Gastrocnemius medialis (tissue), 4 donors: ENCODE measurements at regions not wholly inside any gene's neighbourhood (a gene's known extent, or its start where the extent isn't known, plus 50 kb on each side); places are given as distances from the start of the nearest gene placed in this dataset.

Experiments
- ATAC-seq, 2 donors: fragments of 150-250 bp; one replicate each; pipeline ENCODE4 v1.9.1; 2016
- DNase-seq, 2 donors: peaks; one replicate each; pipeline ENCODE4 v3.0.0-alpha.2; 2019
- H3K27ac ChIP-seq, 4 donors: fragments of 200-600 bp; sonication (generic); 1 replicate in 1 of 4; 2 replicates in 3 of 4; pipeline ENCODE4 v1.5.1; 2016 to 2018; ENCODE audit warnings: mild to moderate bottlenecking in 2 of 4, moderate library complexity in 1 of 4
- H3K27me3 ChIP-seq, 3 donors: fragments of 200-600 bp; sonication (generic) in 2 of 3; 1 replicate in 1 of 3; 2 replicates in 2 of 3; pipeline versions ENCODE4 v1.5.1 to v1.6.0; 2016 to 2019; ENCODE audit warnings: mild to moderate bottlenecking in 1 of 3, moderate library complexity in 1 of 3
- H3K36me3 ChIP-seq, 2 donors: fragments of 200-600 bp; sonication (generic) in 1 of 2; one replicate each; pipeline ENCODE4 v1.5.1; 2017 to 2018
- H3K4me1 ChIP-seq, 2 donors: fragments of 200-600 bp; sonication (generic) in 1 of 2; one replicate each; pipeline ENCODE4 v1.5.1; 2016 to 2017; ENCODE audit warnings: mild to moderate bottlenecking in 2 of 2
- H3K4me3 ChIP-seq, 4 donors: fragments of 200-600 bp; sonication (generic) in 3 of 4; 1 replicate in 1 of 4; 2 replicates in 3 of 4; pipeline ENCODE4 v1.5.1; 2016 to 2019; ENCODE audit warnings: mild to moderate bottlenecking in 2 of 4
- H3K9me3 ChIP-seq, 3 donors: fragments of 200-600 bp; sonication (generic) in 2 of 3; 1 replicate in 1 of 3; 2 replicates in 2 of 3; pipeline ENCODE4 v1.5.1; 2016 to 2019
- CTCF ChIP-seq, 5 experiments: fragments of 450-650 bp in 3 of 5; fragments of 200-600 bp in 2 of 5; sonication (generic) in 2 of 5; IDR thresholded peaks in 4 of 5; conservative IDR thresholded peaks in 1 of 5; 1 replicate in 4 of 5; 2 replicates in 1 of 5; pipeline ENCODE4 v1.5.1; 2016 to 2019; ENCODE audit warnings: antibody characterized with exemption in 5 of 5, mild to moderate bottlenecking in 3 of 5, moderate library complexity in 3 of 5
- POLR2A ChIP-seq, 2 donors: fragments of 450-650 bp; IDR thresholded peaks; one replicate each; pipeline ENCODE4 v1.6.1; 2017; ENCODE audit warnings: antibody characterized with exemption in 2 of 2, mild to moderate bottlenecking in 2 of 2, moderate library complexity in 2 of 2
- in situ Hi-C, 4 donors: fragments of 200-750 bp; cut with MboI; loops; one replicate each; pipeline versions ENCODE4 v1.15.0 to v1.8.0; 2017; ENCODE audit warnings: low sequenced_read_pairs in 4 of 4
- intact Hi-C: fragments of 100-400 bp; cut with DNase I; formaldehyde crosslinking; loops from one replicate; pipeline ENCODE4 v1.15.1; 2023; ENCODE audit warnings: low total_unique reads

- H3K27me3 ChIP-seq = no peaks in the 10 kb centered on the region
- DNase-seq (peak; percentile 32 to 40), ATAC-seq (peak; percentile 51 to 68)
- no peaks in the 10 kb centered on the region for H3K36me3 ChIP-seq
- intact Hi-C loops (loop anchor here (2.0 to 5.0 kb wide), 2 partner anchors 459 to 611 kb away; no protein-coding TSS in a partner anchor), in situ Hi-C loops (loop anchor here (5.0 to 25.0 kb wide), 5 partner anchors 449 to 609 kb away; no protein-coding TSS in a partner anchor)
- no peaks in the 10 kb centered on the region for H3K9me3 ChIP-seq
- no peaks in the 10 kb centered on the region for H3K4me1 ChIP-seq
- H3K27ac ChIP-seq = no peak overlapping the region
- no peak overlapping the region for H3K4me3 ChIP-seq
- TF ChIP-seq CTCF (IDR thresholded peaks at IDR 0.05 in 4 of 5, conservative IDR thresholded peaks at IDR 0.05 in 1 of 5) = peak; percentile 20 to 65 (median 52)
- no peak for TF ChIP-seq POLR2A (IDR thresholded peaks at IDR 0.05)
Measured at GRCh38 chr2:235135990-235136561, 184.3 kb downstream of the SH3BP4 start.

GRCh38 chr2:235138339-235138738 is 186.5 kb downstream of the SH3BP4 start:
- no peaks in the 10 kb centered on the region for H3K27me3 ChIP-seq
- ATAC-seq (no peak), DNase-seq (no peak)
- H3K4me1 ChIP-seq = no peaks in the 10 kb centered on the region
- in situ Hi-C loops (loop anchor here (5.0 to 25.0 kb wide), 5 partner anchors 446 to 606 kb away; no protein-coding TSS in a partner anchor), intact Hi-C loops (loop anchor here (5.0 kb wide), 1 partner anchor 609 kb away; no protein-coding TSS in a partner anchor)
- H3K9me3 ChIP-seq = no peaks in the 10 kb centered on the region
- H3K36me3 ChIP-seq = no peaks in the 10 kb centered on the region
- no peak overlapping the region for H3K27ac ChIP-seq
- TF ChIP-seq POLR2A (IDR thresholded peaks at IDR 0.05) = no peak
- TF ChIP-seq CTCF (IDR thresholded peaks at IDR 0.05 in 4 of 5, conservative IDR thresholded peaks at IDR 0.05 in 1 of 5) = no peak
- no peak overlapping the region for H3K4me3 ChIP-seq

GRCh38 chr2:235139956-235140800 is 188.4 kb downstream of the SH3BP4 start:
- no peak overlapping the region for H3K27ac ChIP-seq
- in situ Hi-C loops (loop anchor here (5.0 to 25.0 kb wide), 5 partner anchors 445 to 605 kb away; no protein-coding TSS in a partner anchor), intact Hi-C loops (loop anchor here (5.0 kb wide), 1 partner anchor 607 kb away; no protein-coding TSS in a partner anchor)
- H3K4me1 ChIP-seq = no peaks in the 10 kb centered on the region
- no peak for ATAC-seq
- no peaks in the 10 kb centered on the region for H3K36me3 ChIP-seq
- TF ChIP-seq CTCF (IDR thresholded peaks at IDR 0.05 in 4 of 5, conservative IDR thresholded peaks at IDR 0.05 in 1 of 5) (no peak), POLR2A (IDR thresholded peaks at IDR 0.05) (no peak)
- DNase-seq = no peak
- no peak overlapping the region for H3K4me3 ChIP-seq
- no peaks in the 10 kb centered on the region for H3K27me3 ChIP-seq
- H3K9me3 ChIP-seq = no peaks in the 10 kb centered on the region

DNA sequence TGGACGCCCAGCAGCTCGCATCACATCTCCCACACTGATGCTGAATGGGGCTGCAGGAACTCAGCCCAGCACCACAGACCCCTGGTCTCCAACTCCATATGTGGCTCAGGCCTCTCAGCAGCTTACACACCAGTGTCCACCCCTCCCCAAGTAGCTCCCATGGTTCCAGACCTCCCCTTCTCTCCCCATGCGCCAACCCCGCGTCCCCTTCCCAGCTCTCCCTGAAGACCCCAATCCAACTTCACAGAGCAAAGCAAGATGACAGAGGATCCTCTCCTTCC is 188.9 kb downstream of the SH3BP4 start:
- no peak for ATAC-seq

More for the DNA sequence above, 188.9 kb downstream of the SH3BP4 start:
- TF ChIP-seq CTCF (IDR thresholded peaks at IDR 0.05 in 4 of 5, conservative IDR thresholded peaks at IDR 0.05 in 1 of 5) (no peak), POLR2A (IDR thresholded peaks at IDR 0.05) (no peak)
- DNase-seq = no peak
- Histone ChIP-seq H3K4me1 (no peaks in the 10 kb centered on the region), H3K27ac (no peak overlapping the region), H3K27me3 (no peaks in the 10 kb centered on the region), H3K4me3 (no peak overlapping the region), H3K9me3 (no peaks in the 10 kb centered on the region), H3K36me3 (no peaks in the 10 kb centered on the region)
- intact Hi-C loops = no loop called here
- in situ Hi-C loops = loop anchor here in 1 of 4 donors (25.0 kb wide), 1 partner anchor 447 kb away; no protein-coding TSS in a partner anchor
